KMS-11 (cell line): ENCODE measurements at regions not wholly inside any gene's neighbourhood (a gene's known extent, or its start where the extent isn't known, plus 50 kb on each side); places are given as distances from the start of the nearest gene placed in this dataset.
"Not testable (repeated sequence)": the region's sequence is repeated elsewhere in the genome, so short reads cannot be mapped to it uniquely, and the experiment has no call there.

Experiments
- H2AFZ ChIP-seq: fragments of 200-600 bp; sonication (generic); 2 replicates; pipeline ENCODE4 v1.6.1; 2016; ENCODE audit warnings: antibody characterized with exemption, mixed run types, low read depth
- H3K27ac ChIP-seq: fragments of 200-600 bp; sonication (generic); 2 replicates; pipeline ENCODE4 v1.6.1; 2016; ENCODE audit warnings: mild to moderate bottlenecking, mixed run types
- H3K27me3 ChIP-seq: fragments of 200-600 bp; sonication (generic); 2 replicates; pipeline ENCODE4 v1.6.1; 2017; ENCODE audit warnings: mild to moderate bottlenecking, low read depth, mixed run types, moderate library complexity; ENCODE audit not compliant: insufficient read depth
- H3K36me3 ChIP-seq: fragments of 200-600 bp; sonication (generic); 2 replicates; pipeline ENCODE4 v1.6.1; 2017; ENCODE audit warnings: mild to moderate bottlenecking, mixed run types; ENCODE audit not compliant: insufficient read depth
- H3K4me1 ChIP-seq: fragments of 200-600 bp; sonication (generic); 2 replicates; pipeline ENCODE4 v1.6.1; 2016; ENCODE audit warnings: mild to moderate bottlenecking, low read depth, mixed run types; ENCODE audit not compliant: poor library complexity, severe bottlenecking
- H3K4me2 ChIP-seq: fragments of 200-600 bp; sonication (generic); 2 replicates; pipeline ENCODE4 v1.7.0; 2016; ENCODE audit warnings: mild to moderate bottlenecking, mixed run types
- H3K4me3 ChIP-seq: fragments of 200-600 bp; sonication (generic); IDR thresholded peaks from 2 replicates; pipeline ENCODE4 v1.6.1; 2017; ENCODE audit warnings: low read depth, low read length, mixed read lengths; ENCODE audit not compliant: insufficient read depth
- H3K79me2 ChIP-seq: fragments of 200-600 bp; sonication (generic); 2 replicates; pipeline ENCODE4 v1.6.1; 2016; ENCODE audit warnings: low read depth, mixed run types; ENCODE audit not compliant: insufficient read depth
- H3K9ac ChIP-seq: fragments of 200-600 bp; sonication (generic); 2 replicates; pipeline ENCODE4 v1.6.1; 2016; ENCODE audit warnings: mild to moderate bottlenecking, mixed run types
- H4K20me1 ChIP-seq: fragments of 200-600 bp; sonication (generic); 2 replicates; pipeline ENCODE4 v1.6.1; 2016; ENCODE audit warnings: mild to moderate bottlenecking, mixed run types; ENCODE audit not compliant: insufficient read depth
- TF ChIP-seq, protein P1 (sequence below): fragments of 200-600 bp; sonication (generic); conservative IDR thresholded peaks from 2 replicates; pipeline ENCODE4 v1.6.1; 2017; ENCODE audit warnings: low read depth, mild to moderate bottlenecking, antibody characterized with exemption, low read length, moderate library complexity, mixed read lengths

- no peaks in the 10 kb centered on the region for H3K79me2 ChIP-seq
- H3K27ac ChIP-seq: no peak overlapping the region
- H3K4me3 ChIP-seq: no peak overlapping the region
- H3K4me1 ChIP-seq: no peaks in the 10 kb centered on the region
- H4K20me1 ChIP-seq: no peaks in the 10 kb centered on the region
- H3K9ac ChIP-seq: no peak overlapping the region
- H2AFZ ChIP-seq: no peak overlapping the region
- TF ChIP-seq, protein P1, sequence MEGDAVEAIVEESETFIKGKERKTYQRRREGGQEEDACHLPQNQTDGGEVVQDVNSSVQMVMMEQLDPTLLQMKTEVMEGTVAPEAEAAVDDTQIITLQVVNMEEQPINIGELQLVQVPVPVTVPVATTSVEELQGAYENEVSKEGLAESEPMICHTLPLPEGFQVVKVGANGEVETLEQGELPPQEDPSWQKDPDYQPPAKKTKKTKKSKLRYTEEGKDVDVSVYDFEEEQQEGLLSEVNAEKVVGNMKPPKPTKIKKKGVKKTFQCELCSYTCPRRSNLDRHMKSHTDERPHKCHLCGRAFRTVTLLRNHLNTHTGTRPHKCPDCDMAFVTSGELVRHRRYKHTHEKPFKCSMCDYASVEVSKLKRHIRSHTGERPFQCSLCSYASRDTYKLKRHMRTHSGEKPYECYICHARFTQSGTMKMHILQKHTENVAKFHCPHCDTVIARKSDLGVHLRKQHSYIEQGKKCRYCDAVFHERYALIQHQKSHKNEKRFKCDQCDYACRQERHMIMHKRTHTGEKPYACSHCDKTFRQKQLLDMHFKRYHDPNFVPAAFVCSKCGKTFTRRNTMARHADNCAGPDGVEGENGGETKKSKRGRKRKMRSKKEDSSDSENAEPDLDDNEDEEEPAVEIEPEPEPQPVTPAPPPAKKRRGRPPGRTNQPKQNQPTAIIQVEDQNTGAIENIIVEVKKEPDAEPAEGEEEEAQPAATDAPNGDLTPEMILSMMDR: no peak
- no peaks in the 10 kb centered on the region for H3K27me3 ChIP-seq
- H3K36me3 ChIP-seq: no peaks in the 10 kb centered on the region
- H3K4me2 ChIP-seq: no peak overlapping the region
These were observed 197.7 kb downstream of the SPANXN3 start for GRCh38 chrX:143319526-143319925.

DNA sequence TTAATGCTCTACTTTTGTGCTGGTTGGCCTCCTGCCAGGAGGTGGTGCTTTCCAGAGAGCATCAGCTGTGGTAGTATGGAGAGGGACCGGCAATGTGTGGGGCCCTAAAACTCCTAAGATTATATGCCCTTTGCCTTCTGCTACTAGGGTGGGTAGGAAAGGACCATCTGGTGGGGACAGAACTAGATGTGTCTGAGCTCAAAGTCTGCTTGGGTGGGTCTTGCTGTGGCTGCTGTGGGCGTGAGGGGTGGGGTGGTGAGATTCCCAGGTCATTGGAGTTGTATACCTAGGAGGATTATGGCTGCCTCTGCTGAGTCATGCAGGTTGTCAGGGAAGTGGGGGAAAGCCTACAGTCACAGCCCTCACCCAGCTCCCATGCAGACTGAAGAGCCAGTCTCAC lies 198.4 kb downstream of the SPANXN3 start:
- not testable (repeated sequence) for H2AFZ ChIP-seq, H3K4me1 ChIP-seq, H3K27ac ChIP-seq, H3K4me2 ChIP-seq, H3K36me3 ChIP-seq, H4K20me1 ChIP-seq, H3K79me2 ChIP-seq, H3K4me3 ChIP-seq, H3K9ac ChIP-seq, H3K27me3 ChIP-seq

DNA sequence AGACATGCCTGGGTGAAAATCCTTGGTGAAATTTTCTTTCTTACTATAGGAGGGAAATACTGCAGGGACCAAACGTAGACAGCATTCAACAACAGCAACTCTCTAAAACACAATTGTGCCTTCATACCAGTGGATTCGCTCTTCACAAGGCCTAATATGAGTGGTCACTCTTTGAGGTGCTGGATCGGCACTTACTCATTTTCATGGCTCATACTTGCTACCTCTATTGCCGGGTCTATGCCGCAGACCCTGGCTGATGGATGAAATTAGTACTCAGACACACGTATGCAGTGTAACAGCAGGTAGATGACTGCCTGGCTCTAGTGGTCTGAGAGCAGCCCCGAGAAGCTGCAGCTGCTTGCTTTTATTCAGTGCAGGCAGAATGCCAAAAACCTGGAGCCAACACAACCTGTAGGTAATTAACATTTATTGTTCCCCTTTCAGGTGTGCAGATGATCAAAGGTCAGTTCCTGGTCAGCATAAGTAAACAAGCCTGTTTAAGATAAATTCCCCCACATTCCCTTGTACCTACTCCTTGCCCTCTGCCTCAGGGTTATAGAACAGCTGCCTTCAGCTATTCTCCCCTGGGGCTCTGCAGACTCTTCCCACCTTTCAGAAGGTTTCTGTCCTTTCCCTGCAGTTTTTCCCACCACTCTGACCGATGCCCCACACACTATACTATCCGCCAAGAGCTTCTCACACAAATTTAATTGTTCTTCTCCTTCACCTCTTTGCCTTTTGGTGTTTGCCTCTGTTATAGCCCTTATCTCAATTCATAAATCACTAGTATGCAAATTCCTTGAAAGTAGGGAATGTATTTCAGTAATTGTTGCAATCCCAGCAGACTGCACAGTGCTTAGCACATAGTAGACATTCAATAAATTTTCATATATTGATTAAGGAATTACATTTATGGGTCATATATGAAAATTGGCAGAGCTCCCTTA lies 210.0 kb downstream of the SPANXN3 start:
- H3K79me2 ChIP-seq: no peaks in the 10 kb centered on the region
- H3K36me3 ChIP-seq: no peaks in the 10 kb centered on the region
- no peaks in the 10 kb centered on the region for H3K27me3 ChIP-seq
- no peak overlapping the region for H3K27ac ChIP-seq
- TF ChIP-seq, protein P1: no peak
- H3K4me1 ChIP-seq: no peaks in the 10 kb centered on the region
- no peak overlapping the region for H3K9ac ChIP-seq
- H2AFZ ChIP-seq: no peak overlapping the region
- no peaks in the 10 kb centered on the region for H4K20me1 ChIP-seq
- H3K4me3 ChIP-seq: no peak overlapping the region
- H3K4me2 ChIP-seq: no peak overlapping the region

GRCh38 chrX:143304518-143304917 lies 212.8 kb downstream of the SPANXN3 start:
- TF ChIP-seq, protein P1: no peak
- H2AFZ ChIP-seq: no peak overlapping the region
- no peak overlapping the region for H3K27ac ChIP-seq
- H3K79me2 ChIP-seq: no peaks in the 10 kb centered on the region
- no peak overlapping the region for H3K9ac ChIP-seq
- no peaks in the 10 kb centered on the region for H3K36me3 ChIP-seq
- H3K27me3 ChIP-seq: no peaks in the 10 kb centered on the region
- no peak overlapping the region for H3K4me2 ChIP-seq
- H3K4me1 ChIP-seq: no peaks in the 10 kb centered on the region
- H3K4me3 ChIP-seq: no peak overlapping the region
- no peaks in the 10 kb centered on the region for H4K20me1 ChIP-seq

DNA sequence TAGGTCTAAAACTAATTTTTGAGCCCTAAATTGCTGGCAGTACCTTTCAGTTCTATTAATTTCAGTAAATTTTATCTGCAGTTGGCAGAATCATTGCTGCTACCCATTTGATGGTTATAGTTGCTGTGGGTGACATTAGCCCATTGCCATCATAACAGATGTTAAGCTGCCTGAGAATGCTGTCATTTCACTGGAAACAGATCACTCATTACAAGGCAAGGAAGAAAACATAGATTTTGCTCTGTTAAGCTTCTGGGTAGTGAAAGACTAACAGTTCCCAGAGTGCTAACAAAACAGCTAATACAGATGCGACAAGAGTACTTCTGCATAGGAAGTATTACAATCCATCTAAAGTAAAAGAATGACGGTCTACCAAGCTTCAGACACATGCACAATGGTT lies 213.2 kb downstream of the SPANXN3 start:
- no peak overlapping the region for H3K27ac ChIP-seq
- no peaks in the 10 kb centered on the region for H3K36me3 ChIP-seq
- H4K20me1 ChIP-seq: no peaks in the 10 kb centered on the region
- H3K4me3 ChIP-seq: no peak overlapping the region
- no peaks in the 10 kb centered on the region for H3K79me2 ChIP-seq
- H3K4me1 ChIP-seq: no peaks in the 10 kb centered on the region
- H2AFZ ChIP-seq: no peak overlapping the region
- no peak overlapping the region for H3K9ac ChIP-seq
- TF ChIP-seq, protein P1: no peak
- H3K27me3 ChIP-seq: no peaks in the 10 kb centered on the region
- H3K4me2 ChIP-seq: no peak overlapping the region
